ENCODE measurements at regions not wholly inside any gene's neighbourhood (a gene's known extent, or its start where the extent isn't known, plus 50 kb on each side); places are given as distances from the start of the nearest gene placed in this dataset.

DNA sequence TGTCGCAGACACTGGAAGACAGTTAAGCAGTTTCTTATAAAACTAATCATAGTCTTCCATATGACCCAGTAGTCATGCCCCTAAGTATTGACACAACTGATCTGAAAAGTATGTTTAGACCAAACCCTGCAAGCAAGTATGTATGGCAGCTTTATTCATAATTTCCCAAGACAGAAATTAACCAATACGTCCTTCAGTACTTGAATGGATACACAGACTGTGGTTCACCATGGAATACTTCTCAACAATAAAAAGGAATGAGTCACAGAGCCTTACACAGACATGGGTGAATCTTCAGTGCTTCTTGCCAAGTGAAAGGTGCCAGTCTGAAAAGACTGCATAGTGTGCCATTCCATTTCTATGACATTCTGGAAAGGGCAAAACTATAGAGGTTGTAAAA lies 50.2 kb upstream of the AKR1E2 start:
- no peak for DNase-seq (ENCODE audit: low read depth in 2 of 2)

DNA sequence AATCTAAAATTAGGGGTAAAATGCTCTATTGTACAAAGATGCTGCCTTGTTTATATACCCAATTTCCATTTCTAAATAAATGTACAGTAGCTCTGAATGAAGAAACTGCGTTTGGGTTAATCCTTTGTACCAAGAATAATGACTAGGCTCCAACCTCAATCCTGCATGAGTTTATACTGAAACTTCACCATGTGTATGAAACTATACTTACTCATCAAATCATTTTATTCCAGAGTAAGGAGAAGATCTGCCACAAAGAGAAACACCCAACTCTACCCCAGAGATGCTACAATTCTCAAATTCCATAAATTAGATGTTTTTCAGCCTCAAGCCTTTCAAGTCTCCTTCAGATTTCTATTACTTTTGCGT lies 53.8 kb upstream of the AKR1E2 start:
- DNase-seq (ENCODE audit: low read depth in 2 of 2) = no peak

DNA sequence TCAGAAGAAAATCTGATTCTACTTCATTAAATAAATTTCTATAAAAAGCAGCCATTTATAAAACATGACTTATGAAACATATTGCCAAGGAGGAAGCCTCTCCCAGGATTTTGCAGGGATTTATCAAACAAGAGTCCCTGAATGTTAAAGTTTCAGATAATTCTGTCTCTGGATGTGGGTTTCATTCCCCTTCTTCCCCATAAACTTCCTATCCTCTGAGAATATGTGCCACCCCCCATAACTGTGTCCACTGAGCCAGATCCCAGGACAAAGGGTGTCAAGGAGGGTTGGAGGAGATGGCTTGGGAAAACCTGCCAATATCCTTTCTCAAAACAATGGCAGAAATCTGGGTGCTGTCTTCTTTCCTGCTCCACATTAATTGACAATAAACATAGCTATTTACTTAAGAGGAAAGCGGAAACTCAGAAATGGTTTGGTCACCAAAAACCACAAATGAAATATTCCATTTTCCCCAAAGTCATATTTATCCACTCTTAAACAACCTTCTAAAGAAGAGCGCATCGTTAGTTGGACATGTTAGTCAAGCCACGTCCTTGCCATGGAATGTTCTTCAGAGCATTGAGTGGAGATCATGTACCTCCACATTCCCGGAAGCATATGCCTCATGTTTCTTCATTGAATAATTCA lies 54.3 kb upstream of the AKR1E2 start:
- no peak for DNase-seq (ENCODE audit: low read depth in 2 of 2)

DNA sequence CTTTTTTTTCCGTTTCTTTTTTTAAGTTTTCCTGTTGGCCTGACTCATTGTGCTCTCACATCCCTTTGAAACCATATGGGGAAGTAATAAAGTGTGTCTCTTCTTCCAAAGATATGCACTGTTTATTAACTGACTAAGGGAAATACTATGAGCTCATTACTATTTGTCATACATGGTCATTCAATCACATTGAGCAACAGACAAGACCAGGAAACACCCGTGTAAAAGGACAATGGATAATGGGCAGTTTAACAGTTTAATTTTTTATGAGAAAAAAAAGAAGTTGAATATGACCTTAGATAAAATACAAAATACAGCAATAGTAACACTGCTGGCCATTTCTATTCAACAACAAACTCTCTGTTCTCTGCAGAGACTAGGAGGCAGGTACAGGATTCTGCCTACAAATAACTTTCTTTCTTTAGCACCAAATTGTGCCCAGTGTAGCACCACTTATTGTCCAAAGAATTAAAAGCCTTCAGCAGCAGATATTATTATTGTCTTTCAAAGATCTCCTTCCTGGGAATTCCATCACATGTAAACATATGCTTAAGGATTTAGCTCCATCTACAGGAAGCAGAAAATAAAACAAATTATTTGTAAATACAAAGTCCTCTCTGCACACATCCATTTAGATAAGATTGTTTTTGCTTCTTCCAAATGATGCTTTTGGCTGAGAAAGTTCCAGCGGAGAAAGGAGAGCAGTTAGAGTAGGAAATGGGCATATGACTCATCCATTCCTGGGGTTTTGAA lies 55.0 kb upstream of the AKR1E2 start:
- DNase-seq (ENCODE audit: low read depth in 2 of 2) = no peak

DNA sequence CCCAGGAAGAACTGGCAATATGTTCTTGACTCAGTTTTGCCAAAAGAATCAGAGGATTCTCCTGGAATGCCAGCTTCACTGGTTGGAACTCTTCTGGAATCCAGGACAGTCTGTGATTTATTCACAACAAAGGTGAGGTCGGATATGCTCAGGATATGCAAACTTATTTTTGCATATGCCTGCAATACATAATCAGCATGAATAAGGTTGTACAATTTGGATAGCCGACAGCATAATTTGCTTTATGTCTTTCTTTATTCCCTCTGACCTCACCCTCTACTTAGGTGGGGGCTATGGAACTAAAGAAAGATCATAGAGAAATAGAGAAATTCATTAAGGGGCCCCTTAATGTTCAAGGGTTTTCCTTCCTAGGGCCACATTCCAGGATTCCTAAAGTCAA lies 57.6 kb upstream of the AKR1E2 start:
- DNase-seq (ENCODE audit: low read depth in 2 of 2) = no peak

DNA sequence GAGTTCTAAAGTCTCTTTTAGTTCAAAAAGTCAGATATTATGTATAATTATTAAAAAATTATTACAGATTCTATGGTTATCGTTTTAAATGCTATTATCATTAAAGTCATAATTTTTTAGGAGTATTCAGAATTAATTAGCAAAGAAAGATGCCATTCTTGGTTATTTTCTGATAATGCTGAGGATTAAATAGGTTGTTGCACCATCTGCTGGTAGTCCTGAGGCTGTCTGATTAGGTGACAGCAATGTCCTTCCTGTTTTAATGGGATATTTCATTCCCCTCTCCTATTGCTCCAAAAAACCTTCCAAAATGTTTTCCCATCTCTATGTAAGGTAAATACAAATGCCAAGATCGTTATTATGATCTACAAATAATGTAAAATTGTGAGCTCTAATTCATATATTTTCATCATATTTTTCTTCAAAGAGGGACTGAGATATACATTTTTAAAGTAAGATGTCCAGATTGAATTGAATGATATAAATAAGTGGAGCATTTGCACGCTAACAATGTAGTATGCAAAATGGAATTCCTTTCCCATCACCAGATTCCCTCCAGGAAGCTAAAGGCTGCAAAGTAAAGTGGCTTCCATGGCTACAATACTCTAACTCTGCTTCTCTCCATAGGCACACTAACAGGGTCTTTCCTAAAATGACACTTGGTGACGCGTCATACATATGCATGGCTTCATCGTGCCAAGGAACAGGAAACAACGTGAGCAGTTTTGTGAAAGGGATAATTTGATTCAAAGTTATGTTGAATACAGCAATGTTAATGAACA lies 58.8 kb upstream of the AKR1E2 start:
- no peak for DNase-seq (ENCODE audit: low read depth in 2 of 2)

DNA sequence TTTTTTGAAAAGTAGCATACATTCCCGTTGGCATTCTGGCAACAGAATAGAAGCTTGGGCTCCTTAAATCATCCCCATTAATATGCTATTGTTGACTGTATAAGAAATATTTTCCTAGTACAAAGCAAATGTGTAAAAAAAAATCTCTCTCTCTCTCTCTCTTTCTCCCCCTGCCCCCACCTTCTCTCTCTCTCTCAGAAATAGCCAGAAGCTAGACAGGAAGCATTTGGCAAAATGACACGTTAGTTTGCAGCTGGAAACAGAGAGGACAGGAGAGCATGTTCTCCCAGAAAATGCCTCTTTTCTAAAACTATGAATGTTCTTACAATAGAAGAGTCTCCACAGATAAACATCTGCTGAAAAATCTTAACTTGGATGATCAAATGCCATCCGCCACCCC lies 59.6 kb upstream of the AKR1E2 start:
- DNase-seq (ENCODE audit: low read depth in 2 of 2) = no peak

DNA sequence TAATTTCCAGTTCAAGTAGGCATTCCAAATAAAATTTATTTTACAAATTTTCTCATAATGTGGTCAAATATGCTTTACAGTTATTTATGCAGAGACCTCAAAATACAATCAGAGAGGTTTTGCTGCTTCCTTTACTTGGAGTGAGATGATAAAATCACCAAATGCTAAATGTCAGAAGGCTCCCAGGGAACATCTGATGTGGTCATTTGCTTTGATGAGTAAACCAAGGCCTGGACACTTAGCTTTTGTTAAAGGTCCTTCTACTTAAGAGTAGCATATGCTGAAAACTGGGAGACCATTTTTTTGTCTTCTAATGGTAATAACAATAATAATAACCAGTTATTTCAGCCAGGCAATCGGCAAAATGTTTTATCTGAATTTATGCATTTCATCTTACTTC lies 60.6 kb upstream of the AKR1E2 start:
- DNase-seq (ENCODE audit: low read depth in 2 of 2) = no peak

DNA sequence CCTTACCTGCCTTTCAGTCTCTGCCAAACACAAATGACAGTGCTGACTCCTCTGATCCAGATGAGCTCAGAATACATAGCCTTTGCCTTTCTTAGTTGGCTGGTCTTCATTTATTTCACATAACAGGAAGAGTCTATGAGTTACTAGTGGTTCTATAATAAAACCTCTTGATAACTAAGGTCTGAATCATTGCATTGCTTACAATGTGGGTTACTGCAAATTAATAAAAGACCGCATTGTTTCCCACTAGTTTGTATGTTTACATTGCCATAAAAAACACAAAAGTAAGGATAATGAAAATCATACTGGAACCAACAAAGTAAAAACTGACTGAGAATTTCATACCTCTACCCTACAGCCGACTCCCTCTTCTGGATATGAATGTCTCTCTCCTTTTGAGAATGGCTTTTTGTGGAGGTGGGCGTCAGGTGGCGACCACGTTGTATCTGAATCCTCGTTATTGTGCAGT lies 62.0 kb upstream of the AKR1E2 start:
- no peak for DNase-seq (ENCODE audit: low read depth in 2 of 2)

DNA sequence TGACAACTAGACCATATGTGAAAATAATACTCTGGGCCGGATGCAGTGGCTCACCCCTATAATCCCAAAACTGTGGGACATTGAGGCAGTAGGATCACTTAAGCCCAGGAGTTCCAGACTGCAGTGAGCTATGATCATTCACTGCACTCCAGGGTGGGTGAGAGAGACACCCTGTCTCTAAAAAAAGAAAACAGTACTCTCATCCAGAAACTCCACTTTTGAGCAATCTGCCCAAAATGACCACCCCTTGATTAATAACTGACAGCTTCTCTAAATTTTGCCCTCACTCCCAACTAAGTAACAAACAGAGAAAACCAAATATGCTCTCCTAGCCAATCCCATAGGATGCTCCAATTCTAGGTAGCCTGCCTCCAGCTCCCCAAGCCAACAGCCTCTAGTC lies 62.5 kb upstream of the AKR1E2 start:
- DNase-seq (ENCODE audit: low read depth in 2 of 2) = no peak

DNA sequence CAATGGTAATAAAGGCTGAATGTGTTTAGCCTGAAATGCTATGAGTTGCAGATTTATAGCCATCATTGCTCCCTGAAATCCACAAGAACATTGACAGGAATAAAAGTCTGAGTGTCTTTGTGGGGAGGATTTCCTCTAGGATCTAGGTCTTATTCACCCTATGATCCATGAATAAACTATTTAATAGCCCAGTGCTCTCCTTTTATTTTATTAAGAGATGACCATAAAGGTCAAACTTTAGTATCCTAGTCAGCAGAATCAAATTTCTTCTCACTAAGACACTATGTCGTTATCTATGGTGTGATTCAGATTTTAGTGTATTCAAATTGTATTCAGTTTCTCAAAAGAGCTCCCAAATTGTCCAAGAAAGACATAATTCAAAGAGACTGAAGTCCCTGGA lies 67.8 kb upstream of the AKR1E2 start:
- DNase-seq (ENCODE audit: low read depth in 2 of 2) = no peak

DNA sequence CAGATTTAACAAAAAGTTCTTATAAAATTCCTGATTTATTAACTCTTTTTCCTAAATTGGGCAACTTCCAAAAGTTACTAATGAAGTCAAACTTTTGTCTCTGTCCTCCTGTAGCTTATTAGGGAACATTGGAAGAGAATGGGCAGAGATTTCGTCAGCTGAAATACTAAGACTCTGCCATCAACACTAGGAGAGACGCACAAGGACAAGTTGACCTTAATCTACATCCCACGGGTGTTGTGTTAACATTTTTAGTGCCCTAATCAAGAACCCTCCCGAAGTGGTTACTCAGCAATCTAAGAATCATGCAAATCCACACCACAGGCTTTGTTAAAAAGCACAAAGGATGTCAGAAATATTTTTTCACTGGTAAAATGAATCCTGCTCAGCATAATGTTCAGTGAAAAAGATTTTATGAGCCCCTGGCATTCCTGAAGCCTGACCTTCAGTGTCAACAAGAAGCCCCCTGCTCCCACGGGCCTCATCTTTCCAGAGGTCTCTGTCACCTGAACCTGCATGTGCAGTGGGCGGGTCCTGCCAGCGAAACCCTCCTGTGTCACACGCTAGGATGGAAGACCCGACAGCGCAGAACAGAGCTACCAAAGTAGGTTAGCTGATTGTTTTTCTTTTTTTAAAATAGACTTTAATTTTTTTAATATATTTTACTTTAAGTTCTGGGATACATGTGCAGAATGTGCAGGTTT lies 70.6 kb upstream of the AKR1E2 start:
- no peak for DNase-seq (ENCODE audit: low read depth in 2 of 2)

DNA sequence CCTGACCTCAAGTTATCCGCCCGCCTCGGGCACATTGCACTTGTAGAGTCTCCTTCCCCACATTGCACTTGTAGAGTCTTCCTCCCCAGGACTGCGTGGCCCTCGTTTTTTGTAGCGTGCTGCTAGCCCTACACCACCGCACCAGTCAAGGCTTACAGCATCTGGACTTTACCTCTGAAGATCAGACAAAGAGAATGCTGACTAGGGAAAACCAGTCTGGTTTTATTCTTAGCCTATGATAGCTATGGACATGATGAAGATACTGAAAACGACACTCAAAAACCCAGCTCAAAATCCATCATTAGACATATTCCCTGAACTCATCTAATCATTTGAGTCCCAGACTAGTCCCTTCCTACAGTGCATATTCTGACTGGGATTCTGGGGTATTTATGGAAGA lies 71.9 kb upstream of the AKR1E2 start:
- DNase-seq (ENCODE audit: low read depth in 2 of 2) = no peak

DNA sequence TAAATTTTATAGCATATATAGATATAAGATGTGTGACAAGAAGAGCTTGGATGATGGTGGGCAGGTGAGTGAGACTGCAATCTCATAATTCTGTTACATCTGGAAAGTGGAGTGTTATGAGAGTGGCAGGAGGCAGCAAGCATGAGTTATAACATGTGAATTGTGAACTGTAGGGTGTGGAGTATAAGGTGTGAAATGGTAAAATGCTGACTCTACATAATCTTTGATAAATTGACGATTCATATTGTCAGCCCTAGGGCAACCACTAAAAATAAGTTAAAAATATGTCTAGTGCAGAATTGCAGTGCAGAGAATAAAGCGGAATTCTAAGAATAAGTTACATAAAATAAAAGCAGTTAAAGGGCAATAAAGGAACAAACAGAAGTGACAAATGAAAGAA lies 74.8 kb upstream of the AKR1E2 start:
- no peak for DNase-seq (ENCODE audit: low read depth in 2 of 2)

DNA sequence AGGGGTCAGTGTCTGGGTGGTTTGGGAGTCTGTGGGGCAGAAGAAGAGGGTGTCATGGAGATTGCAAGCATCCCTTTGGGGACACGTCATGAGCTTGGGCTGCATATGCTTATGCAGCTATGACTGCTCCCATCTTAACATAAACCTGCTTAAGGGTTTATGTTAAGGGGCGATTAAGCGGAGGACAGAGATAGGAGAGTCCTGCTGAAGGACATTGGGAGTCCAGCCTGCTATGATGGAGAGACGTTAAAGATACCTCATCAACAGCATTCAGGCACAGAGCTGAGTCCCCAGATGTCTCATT lies 76.8 kb upstream of the AKR1E2 start:
- no peak for DNase-seq (ENCODE audit: low read depth in 2 of 2)

DNA sequence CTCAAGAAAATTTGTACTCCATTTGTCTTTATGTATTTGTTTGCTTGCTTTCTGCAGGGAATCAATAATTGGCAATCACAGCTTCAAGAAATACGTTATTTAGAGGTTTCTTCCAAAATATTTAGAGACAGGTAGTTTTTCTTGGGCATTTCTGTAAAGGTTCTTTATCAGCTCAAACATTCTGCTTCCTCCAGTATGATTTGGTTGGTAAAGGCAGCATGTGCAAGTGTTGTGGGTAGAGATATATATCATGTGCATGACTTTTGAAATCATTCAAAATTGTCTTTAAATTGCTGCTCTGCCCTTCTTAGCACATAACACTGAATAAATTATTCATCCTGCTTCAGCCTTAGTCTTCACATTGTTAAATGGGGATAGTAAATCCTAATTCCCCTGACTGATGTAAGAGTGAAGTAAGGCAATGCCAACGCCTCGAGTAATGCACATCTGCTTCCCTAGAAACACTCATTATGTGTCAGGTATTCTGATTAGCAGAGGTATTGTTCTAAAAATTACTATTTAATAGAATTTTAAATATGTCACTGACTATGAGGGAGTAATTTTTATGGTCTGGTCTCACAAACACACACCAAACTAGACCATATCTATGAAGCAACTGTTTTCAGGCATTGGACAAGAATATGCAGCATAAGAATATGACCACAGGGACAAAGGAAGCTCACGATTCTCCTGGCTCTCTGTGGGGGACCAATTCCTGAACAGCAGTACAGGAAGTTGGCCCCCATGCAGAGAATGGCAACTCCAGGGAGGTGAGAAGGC lies 77.3 kb upstream of the AKR1E2 start:
- DNase-seq (ENCODE audit: low read depth in 2 of 2) = no peak

DNA sequence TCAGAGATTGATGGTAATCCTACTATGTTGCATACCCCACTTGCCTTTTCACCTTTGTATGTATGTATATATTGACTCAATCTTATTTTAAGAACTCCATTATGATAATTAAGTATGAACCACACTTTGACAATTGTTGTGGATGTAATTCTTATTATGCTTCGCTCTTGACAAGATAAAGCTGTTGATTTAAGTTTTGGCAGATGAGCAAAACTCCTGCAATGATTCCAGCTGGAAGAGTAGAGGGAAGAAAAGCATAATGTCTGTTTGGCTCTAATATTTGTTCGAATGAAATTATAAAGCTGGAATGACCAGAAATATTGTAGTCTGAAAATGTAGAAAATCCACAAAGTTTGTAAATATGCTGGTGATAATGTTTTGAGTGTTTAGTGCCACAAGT lies 83.8 kb upstream of the AKR1E2 start:
- no peak for DNase-seq (ENCODE audit: low read depth in 2 of 2)

DNA sequence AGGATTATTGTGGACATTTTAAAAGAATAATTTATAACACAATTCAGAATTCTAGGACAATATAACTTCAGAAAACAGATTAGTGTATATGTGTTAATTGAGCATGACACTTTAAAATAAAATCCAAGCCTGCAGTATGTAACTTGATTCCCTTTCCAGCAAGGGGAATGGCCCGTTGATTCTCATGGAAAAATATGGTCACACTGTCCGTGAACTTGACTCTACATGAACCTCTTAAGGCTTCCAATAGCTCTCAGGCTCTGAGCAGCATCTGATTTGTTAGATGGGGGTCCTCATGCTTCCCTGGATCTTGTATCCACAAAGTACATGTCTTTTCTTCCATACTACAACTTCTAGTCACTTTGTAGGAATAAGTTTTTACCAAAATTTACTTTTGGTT lies 85.5 kb upstream of the AKR1E2 start:
- no peak for DNase-seq (ENCODE audit: low read depth in 2 of 2)

DNA sequence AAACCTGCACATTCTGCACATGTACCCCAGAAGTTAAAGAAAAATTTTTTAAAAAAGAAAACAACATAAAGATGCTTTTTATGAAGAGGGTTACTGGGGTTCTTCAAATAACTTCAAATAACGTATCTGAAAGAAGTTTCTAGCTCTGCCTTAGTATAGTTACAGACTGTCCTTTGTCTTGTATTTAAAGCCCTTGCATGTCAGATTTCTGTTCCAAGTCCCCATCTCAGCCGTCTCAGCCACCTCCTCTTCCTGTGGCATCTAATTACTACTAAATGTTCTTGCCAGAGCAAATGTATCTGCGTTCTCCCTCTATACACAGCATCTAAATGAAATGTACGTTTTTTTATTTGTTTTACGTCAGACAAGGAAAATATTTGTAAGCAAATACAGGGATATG lies 89.4 kb upstream of the AKR1E2 start:
- no peak for DNase-seq (ENCODE audit: low read depth in 2 of 2)

DNA sequence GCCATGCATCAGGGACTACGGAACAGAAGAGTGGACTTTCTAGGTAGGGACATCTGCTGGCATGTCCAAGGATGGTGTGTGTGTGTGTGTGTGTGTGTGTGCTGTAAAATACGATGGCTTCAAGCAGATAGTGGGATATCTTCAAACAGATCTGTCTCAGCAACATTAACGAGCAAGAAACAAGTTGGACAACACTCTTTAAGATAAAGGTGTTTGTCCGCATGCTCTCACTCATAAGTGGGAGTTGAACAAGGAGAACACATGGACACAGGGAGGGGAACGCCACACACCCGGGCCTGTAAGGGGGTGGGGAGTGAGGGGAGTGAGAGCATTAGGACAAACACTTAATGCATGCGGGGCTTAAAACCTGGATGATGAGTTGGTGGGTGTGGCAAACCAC lies 89.8 kb upstream of the AKR1E2 start:
- no peak for DNase-seq (ENCODE audit: low read depth in 2 of 2)

DNA sequence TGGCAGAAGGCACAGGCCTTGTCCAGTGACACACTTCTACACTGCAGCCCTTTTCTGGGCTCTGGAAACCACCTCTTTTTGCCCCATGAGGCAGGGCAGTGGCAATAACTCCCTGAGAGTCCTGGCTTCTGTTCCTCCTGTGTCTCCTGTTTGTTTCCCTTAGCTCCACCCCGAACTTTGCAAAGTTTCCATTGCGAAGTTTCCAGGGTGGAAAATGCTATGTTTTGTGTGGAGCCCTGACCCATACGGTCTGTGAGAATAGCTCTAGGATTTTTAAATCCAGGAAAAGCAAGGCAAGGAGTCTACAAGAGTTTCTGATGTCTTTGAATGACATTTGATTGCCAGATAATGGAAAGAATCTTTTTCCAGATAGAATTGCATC lies 92.2 kb upstream of the AKR1E2 start:
- no peak for DNase-seq (ENCODE audit: low read depth in 2 of 2)
